Mammary epithelial cell (primary cell): ENCODE measurements at regions not wholly inside any gene's neighbourhood (a gene's known extent, or its start where the extent isn't known, plus 50 kb on each side); places are given as distances from the start of the nearest gene placed in this dataset.

Experiments used
- EZH2 ChIP-seq: IDR thresholded peaks from 2 replicates; pipeline ENCODE4 v1.6.1; 2012; ENCODE audit warnings: low read length, inconsistent platforms, borderline replicate concordance
- TF ChIP-seq, protein P1 (sequence below), 2 donors: IDR thresholded peaks in 1 of 2; conservative IDR thresholded peaks in 1 of 2; 2 replicates each; pipeline ENCODE4 v1.5.1; 2011 to 2012; ENCODE audit warnings: inconsistent platforms in 2 of 2, low read length in 2 of 2, mild to moderate bottlenecking in 2 of 2, control low read depth in 1 of 2, low read depth in 1 of 2; ENCODE audit not compliant: insufficient read depth in 1 of 2; ENCODE audit errors: extremely low read depth in 1 of 2

DNA sequence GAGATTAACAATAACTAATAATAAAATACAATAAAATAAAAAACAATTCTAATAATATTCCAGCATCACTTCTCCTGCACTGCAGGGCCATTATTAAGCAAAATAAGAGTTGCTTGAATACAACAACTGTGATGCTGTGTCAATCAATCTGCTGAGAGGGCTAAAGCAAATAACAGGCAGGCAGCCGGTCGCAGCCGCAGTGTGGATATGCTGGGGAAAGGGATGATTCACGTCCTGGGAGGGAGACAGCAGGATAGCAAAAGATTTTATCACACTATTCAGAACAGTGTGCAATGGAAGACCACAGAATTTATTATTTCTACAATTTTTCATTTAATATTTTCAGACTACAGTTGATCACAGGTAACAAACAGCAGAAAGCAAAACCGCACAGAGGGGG lies 76.5 kb upstream of the SMARCAD1 start:
- TF ChIP-seq, protein P1, sequence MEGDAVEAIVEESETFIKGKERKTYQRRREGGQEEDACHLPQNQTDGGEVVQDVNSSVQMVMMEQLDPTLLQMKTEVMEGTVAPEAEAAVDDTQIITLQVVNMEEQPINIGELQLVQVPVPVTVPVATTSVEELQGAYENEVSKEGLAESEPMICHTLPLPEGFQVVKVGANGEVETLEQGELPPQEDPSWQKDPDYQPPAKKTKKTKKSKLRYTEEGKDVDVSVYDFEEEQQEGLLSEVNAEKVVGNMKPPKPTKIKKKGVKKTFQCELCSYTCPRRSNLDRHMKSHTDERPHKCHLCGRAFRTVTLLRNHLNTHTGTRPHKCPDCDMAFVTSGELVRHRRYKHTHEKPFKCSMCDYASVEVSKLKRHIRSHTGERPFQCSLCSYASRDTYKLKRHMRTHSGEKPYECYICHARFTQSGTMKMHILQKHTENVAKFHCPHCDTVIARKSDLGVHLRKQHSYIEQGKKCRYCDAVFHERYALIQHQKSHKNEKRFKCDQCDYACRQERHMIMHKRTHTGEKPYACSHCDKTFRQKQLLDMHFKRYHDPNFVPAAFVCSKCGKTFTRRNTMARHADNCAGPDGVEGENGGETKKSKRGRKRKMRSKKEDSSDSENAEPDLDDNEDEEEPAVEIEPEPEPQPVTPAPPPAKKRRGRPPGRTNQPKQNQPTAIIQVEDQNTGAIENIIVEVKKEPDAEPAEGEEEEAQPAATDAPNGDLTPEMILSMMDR (conservative IDR thresholded peaks at IDR 0.05 in 1 of 2, IDR thresholded peaks at IDR 0.05 in 1 of 2; ENCODE audit: extremely low read depth in 1 of 2, insufficient read depth in 1 of 2, low read depth in 1 of 2, low read length in 2 of 2) = no peak
- TF ChIP-seq EZH2 = no peak
